ENCODE measurements at regions not wholly inside any gene's neighbourhood (a gene's known extent, or its start where the extent isn't known, plus 50 kb on each side); places are given as distances from the start of the nearest gene placed in this dataset.

- TF ChIP-seq L3MBTL2 (conservative IDR thresholded peaks at IDR 0.05) (no peak), TARDBP (IDR thresholded peaks at IDR 0.05) (no peak), FOXM1 (IDR thresholded peaks at IDR 0.05; ENCODE audit: borderline replicate concordance) (no peak), FOXK2 (IDR thresholded peaks at IDR 0.05) (no peak), HDGF (IDR thresholded peaks at IDR 0.05; ENCODE audit: borderline replicate concordance) (no peak), LEF1 (IDR thresholded peaks at IDR 0.05; ENCODE audit: borderline replicate concordance) (no peak), SUZ12 (IDR thresholded peaks at IDR 0.05) (no peak), CTBP1 (IDR thresholded peaks at IDR 0.05; ENCODE audit: borderline replicate concordance) (no peak), FOXA1 (IDR thresholded peaks at IDR 0.05) (no peak), ELF4 (IDR thresholded peaks at IDR 0.05) (no peak), NFRKB (IDR thresholded peaks at IDR 0.05) (no peak), ZNF384 (IDR thresholded peaks at IDR 0.05) (no peak), BHLHE40 (IDR thresholded peaks at IDR 0.05; ENCODE audit: borderline replicate concordance) (no peak), ARNT (IDR thresholded peaks at IDR 0.05) (no peak), SP1 (IDR thresholded peaks at IDR 0.05) (no peak)
- TF ChIP-seq, protein P1, sequence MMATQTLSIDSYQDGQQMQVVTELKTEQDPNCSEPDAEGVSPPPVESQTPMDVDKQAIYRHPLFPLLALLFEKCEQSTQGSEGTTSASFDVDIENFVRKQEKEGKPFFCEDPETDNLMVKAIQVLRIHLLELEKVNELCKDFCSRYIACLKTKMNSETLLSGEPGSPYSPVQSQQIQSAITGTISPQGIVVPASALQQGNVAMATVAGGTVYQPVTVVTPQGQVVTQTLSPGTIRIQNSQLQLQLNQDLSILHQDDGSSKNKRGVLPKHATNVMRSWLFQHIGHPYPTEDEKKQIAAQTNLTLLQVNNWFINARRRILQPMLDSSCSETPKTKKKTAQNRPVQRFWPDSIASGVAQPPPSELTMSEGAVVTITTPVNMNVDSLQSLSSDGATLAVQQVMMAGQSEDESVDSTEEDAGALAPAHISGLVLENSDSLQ (IDR thresholded peaks at IDR 0.05), result no peak
- ChIA-PET CTCF (interaction anchor here (1.0 kb wide), 1 partner anchor 148 kb away, joined by 3 read pairs; no protein-coding TSS in a partner anchor), POLR2A (no interaction called here)
- no peak for DNase-seq (ENCODE audit: extremely low spot score)
These were observed 201.4 kb upstream of the FOXN2 start for GRCh38 chr2:48112911-48113680.

GRCh38 chr2:48113767-48114166 lies 200.7 kb upstream of the FOXN2 start:
- POLR2A ChIA-PET, result no interaction called here
- TF ChIP-seq NFRKB (IDR thresholded peaks at IDR 0.05) (no peak), TARDBP (IDR thresholded peaks at IDR 0.05) (no peak), CTBP1 (IDR thresholded peaks at IDR 0.05; ENCODE audit: borderline replicate concordance) (no peak), ZNF384 (IDR thresholded peaks at IDR 0.05) (no peak), FOXM1 (IDR thresholded peaks at IDR 0.05; ENCODE audit: borderline replicate concordance) (no peak), HDGF (IDR thresholded peaks at IDR 0.05; ENCODE audit: borderline replicate concordance) (no peak), SUZ12 (IDR thresholded peaks at IDR 0.05) (no peak), FOXK2 (IDR thresholded peaks at IDR 0.05) (no peak), LEF1 (IDR thresholded peaks at IDR 0.05; ENCODE audit: borderline replicate concordance) (no peak), BHLHE40 (IDR thresholded peaks at IDR 0.05; ENCODE audit: borderline replicate concordance) (no peak), L3MBTL2 (conservative IDR thresholded peaks at IDR 0.05) (no peak), FOXA1 (IDR thresholded peaks at IDR 0.05) (no peak), SP1 (IDR thresholded peaks at IDR 0.05) (no peak), ARNT (IDR thresholded peaks at IDR 0.05) (no peak), ELF4 (IDR thresholded peaks at IDR 0.05) (no peak)
- TF ChIP-seq, protein P1 (IDR thresholded peaks at IDR 0.05), result no peak
- no peak for DNase-seq (ENCODE audit: extremely low spot score)
- CTCF ChIA-PET, result interaction anchor here (0.5 to 1.0 kb wide), 2 partner anchors 108 to 147 kb away, joined by 3 read pairs; no protein-coding TSS in a partner anchor

DNA sequence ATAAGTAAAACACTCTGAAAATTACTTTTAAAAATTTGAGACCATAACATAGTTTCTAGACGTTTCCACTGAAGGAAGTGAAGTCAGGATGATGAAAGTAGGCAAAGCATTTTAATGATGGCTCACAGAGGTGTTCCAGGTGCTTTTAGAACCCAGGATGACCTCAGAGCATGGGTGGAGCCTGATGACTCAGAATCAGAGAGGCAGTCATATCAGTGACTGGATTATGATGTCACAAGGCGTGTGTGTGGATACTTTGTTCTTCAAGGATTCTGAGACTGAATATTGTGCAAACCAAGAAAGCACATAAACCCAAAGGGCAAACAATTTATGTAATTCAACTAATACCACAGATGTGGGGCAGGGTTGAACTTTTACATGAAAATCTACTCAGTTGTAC lies 200.2 kb upstream of the FOXN2 start:
- POLR2A ChIA-PET, result no interaction called here
- no peak for DNase-seq (ENCODE audit: extremely low spot score)
- TF ChIP-seq ELF4 (IDR thresholded peaks at IDR 0.05) (no peak), L3MBTL2 (conservative IDR thresholded peaks at IDR 0.05) (no peak), NFRKB (IDR thresholded peaks at IDR 0.05) (no peak), FOXM1 (IDR thresholded peaks at IDR 0.05; ENCODE audit: borderline replicate concordance) (no peak), SP1 (IDR thresholded peaks at IDR 0.05) (no peak)
- CTCF ChIA-PET, result interaction anchor here (0.5 kb wide), 1 partner anchor 107 kb away, joined by 3 read pairs; no protein-coding TSS in a partner anchor

- DNase-seq (ENCODE audit: extremely low spot score), result no peak
- CTCF ChIA-PET, result no interaction called here
- POLR2A ChIA-PET, result no interaction called here
- TF ChIP-seq ELF4 (IDR thresholded peaks at IDR 0.05) (no peak), NFRKB (IDR thresholded peaks at IDR 0.05) (no peak), SUZ12 (IDR thresholded peaks at IDR 0.05) (no peak)
These were observed 198.0 kb upstream of the FOXN2 start for GRCh38 chr2:48116497-48116896.

- DNase-seq (ENCODE audit: extremely low spot score), result no peak
- TF ChIP-seq L3MBTL2 (conservative IDR thresholded peaks at IDR 0.05) (no peak), BHLHE40 (IDR thresholded peaks at IDR 0.05; ENCODE audit: borderline replicate concordance) (no peak), TARDBP (IDR thresholded peaks at IDR 0.05) (no peak)
- TF ChIP-seq, protein P1 (IDR thresholded peaks at IDR 0.05), result no peak
- ChIA-PET CTCF (no interaction called here), POLR2A (no interaction called here)
These were observed 195.6 kb upstream of the FOXN2 start for GRCh38 chr2:48118895-48119294.

DNA sequence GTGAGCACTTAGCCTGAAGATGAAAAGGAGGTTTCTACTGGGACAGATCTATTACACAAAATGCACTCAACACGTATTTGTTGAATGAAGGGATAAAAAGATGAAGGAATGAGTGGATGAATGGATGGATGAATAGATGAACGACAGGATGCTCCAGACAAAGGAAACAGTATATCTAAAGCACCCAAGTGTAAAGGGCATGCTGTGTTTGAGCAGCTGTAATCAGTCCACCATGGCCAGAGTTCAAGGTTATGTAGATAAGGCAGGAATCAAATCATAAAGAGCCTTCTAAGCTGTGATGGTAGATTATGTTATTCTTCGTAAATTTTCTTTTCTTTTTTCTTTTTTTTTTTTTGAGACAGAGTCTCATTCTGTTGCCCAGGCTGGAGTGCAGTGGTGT lies 194.4 kb upstream of the FOXN2 start:
- DNase-seq (ENCODE audit: extremely low spot score), result no peak
- TF ChIP-seq ELF4 (IDR thresholded peaks at IDR 0.05) (no peak), SUZ12 (IDR thresholded peaks at IDR 0.05) (no peak), ARNT (IDR thresholded peaks at IDR 0.05) (no peak), L3MBTL2 (conservative IDR thresholded peaks at IDR 0.05) (no peak), FOXA1 (IDR thresholded peaks at IDR 0.05) (no peak), FOXM1 (IDR thresholded peaks at IDR 0.05; ENCODE audit: borderline replicate concordance) (no peak), ZNF384 (IDR thresholded peaks at IDR 0.05) (no peak), LEF1 (IDR thresholded peaks at IDR 0.05; ENCODE audit: borderline replicate concordance) (no peak), FOXK2 (IDR thresholded peaks at IDR 0.05) (no peak), CTBP1 (IDR thresholded peaks at IDR 0.05; ENCODE audit: borderline replicate concordance) (no peak), HDGF (IDR thresholded peaks at IDR 0.05; ENCODE audit: borderline replicate concordance) (no peak), BHLHE40 (IDR thresholded peaks at IDR 0.05; ENCODE audit: borderline replicate concordance) (no peak), SP1 (IDR thresholded peaks at IDR 0.05) (no peak), TARDBP (IDR thresholded peaks at IDR 0.05) (no peak), NFRKB (IDR thresholded peaks at IDR 0.05) (no peak)
- TF ChIP-seq, protein P1 (IDR thresholded peaks at IDR 0.05), result no peak
- POLR2A ChIA-PET, result no interaction called here
- CTCF ChIA-PET, result no interaction called here

All from HEK293T (cell line).